Adrenal gland (tissue), 9 donors: ENCODE measurements at regions not wholly inside any gene's neighbourhood (a gene's known extent, or its start where the extent isn't known, plus 50 kb on each side); places are given as distances from the start of the nearest gene placed in this dataset.

Source experiments
- DNase-seq, 7 donors: peaks; one replicate each; pipeline ENCODE4 v3.0.0-alpha.2; 2019 to 2020
- H3K27ac ChIP-seq, 5 donors: fragments of 200-600 bp; sonication (generic) in 4 of 5; 1 replicate in 3 of 5; 2 replicates in 2 of 5; pipeline versions ENCODE4 v1.5.1 to v1.8.0; 2016 to 2020; ENCODE audit warnings: mild to moderate bottlenecking in 1 of 5
- H3K27me3 ChIP-seq: fragments of 200-600 bp; 2 replicates; pipeline ENCODE4 v1.8.0; 2021
- H3K36me3 ChIP-seq, 2 donors: fragments of 200-600 bp; replicated peaks in 1 of 2; 1 replicate in 1 of 2; 2 replicates in 1 of 2; pipeline versions ENCODE4 v1.5.1 to v1.8.0; 2018 to 2022
- H3K4me1 ChIP-seq, 2 donors: fragments of 200-600 bp; replicated peaks in 1 of 2; 1 replicate in 1 of 2; 2 replicates in 1 of 2; pipeline versions ENCODE4 v1.5.1 to v1.8.0; 2018 to 2021
- H3K4me3 ChIP-seq, 4 donors: fragments of 200-600 bp; sonication (generic) in 3 of 4; one replicate each; pipeline ENCODE4 v1.5.1; 2016 to 2018
- H3K9me3 ChIP-seq, 3 donors: fragments of 200-600 bp; sonication (generic) in 1 of 3; replicated peaks in 1 of 3; 1 replicate in 2 of 3; 2 replicates in 1 of 3; pipeline versions ENCODE4 v1.5.1 to v1.8.0; 2016 to 2021
- CTCF ChIP-seq, 6 experiments: fragments of 450-650 bp in 4 of 6; fragments of 200-600 bp in 2 of 6; sonication (generic) in 1 of 6; IDR thresholded peaks; 1 replicate in 5 of 6; 2 replicates in 1 of 6; pipeline versions ENCODE4 v1.5.1 to v1.8.0; 2016 to 2021; ENCODE audit warnings: antibody characterized with exemption in 6 of 6, mild to moderate bottlenecking in 2 of 6, moderate library complexity in 1 of 6
- POLR2A ChIP-seq, 2 donors: fragments of 450-650 bp; IDR thresholded peaks; one replicate each; pipeline ENCODE4 v1.6.1; 2017; ENCODE audit warnings: antibody characterized with exemption in 2 of 2, mild to moderate bottlenecking in 2 of 2, moderate library complexity in 1 of 2
- WGBS, 4 donors: extraction: QIAGEN DNeasy Blood & Tissue Kit in 2 of 4; methylation state at CpG; one replicate each; pipeline versions ENCODE4 v1.1.5 to v1.1.7; 2013 to 2017; 5-methylcytosine and 5-hydroxymethylcytosine counted together
- intact Hi-C, 2 donors: fragments of 100-400 bp; cut with DNase I; formaldehyde crosslinking; loops; one replicate each; pipeline versions ENCODE4 v1.14.1 to v1.15.0; 2022 to 2023
- donor health status: healthy with polysubstance abuse.
- donor health status: Bipolar disorder and iron deficiency.
- donor health status: DM: yes; HTN: yes; CAD: no.
- donor health status: DM: no; HTN: no; CAD: no.
- donor health status: DM: no; HTN: no; CAD: no.

GRCh38 chr17:73826872-73827228 lies 182.6 kb upstream of the SDK2 start:
- Histone ChIP-seq H3K36me3 (no peaks in the 10 kb centered on the region), H3K9me3 (no peaks in the 10 kb centered on the region), H3K4me1 (no peaks in the 10 kb centered on the region), H3K27ac (no peak overlapping the region), H3K4me3 (no peak overlapping the region), H3K27me3 (no peaks in the 10 kb centered on the region)
- intact Hi-C loops, result no loop called here
- no peak for TF ChIP-seq CTCF (IDR thresholded peaks at IDR 0.05)
- TF ChIP-seq POLR2A (IDR thresholded peaks at IDR 0.05), result no peak
- 64 to 94% (median 88%) methylated on average over 2 of the region's 2 CpGs for WGBS, 4 donors
- no peak for DNase-seq

GRCh38 chr17:73827627-73828291 lies 183.5 kb upstream of the SDK2 start:
- WGBS, 4 donors, result 63 to 75% (median 66%) methylated on average over 18 to 19 of the region's 19 CpGs
- peak in 1 of 7 donors; percentile 1 for DNase-seq
- H3K36me3 ChIP-seq, result no peaks in the 10 kb centered on the region
- H3K27me3 ChIP-seq, result no peaks in the 10 kb centered on the region
- H3K4me3 ChIP-seq, result no peak overlapping the region
- H3K27ac ChIP-seq, result no peak overlapping the region
- no peak for TF ChIP-seq CTCF (IDR thresholded peaks at IDR 0.05)
- TF ChIP-seq POLR2A (IDR thresholded peaks at IDR 0.05), result no peak
- H3K4me1 ChIP-seq, result no peaks in the 10 kb centered on the region
- no peaks in the 10 kb centered on the region for H3K9me3 ChIP-seq
- intact Hi-C loops, result no loop called here

GRCh38 chr17:73829676-73830280 lies 185.5 kb upstream of the SDK2 start:
- no peak for DNase-seq
- Histone ChIP-seq H3K27me3 (no peaks in the 10 kb centered on the region), H3K9me3 (no peaks in the 10 kb centered on the region), H3K4me3 (no peak overlapping the region), H3K27ac (no peak overlapping the region), H3K4me1 (no peaks in the 10 kb centered on the region), H3K36me3 (no peaks in the 10 kb centered on the region)
- WGBS, 4 donors, result 87 to 92% (median 92%) methylated on average over 12 to 13 of the region's 13 CpGs
- TF ChIP-seq CTCF (IDR thresholded peaks at IDR 0.05) (no peak), POLR2A (IDR thresholded peaks at IDR 0.05) (no peak)
- intact Hi-C loops, result no loop called here

- Histone ChIP-seq H3K9me3 (no peaks in the 10 kb centered on the region), H3K27me3 (no peaks in the 10 kb centered on the region), H3K4me3 (no peak overlapping the region), H3K27ac (no peak overlapping the region), H3K36me3 (no peaks in the 10 kb centered on the region), H3K4me1 (no peaks in the 10 kb centered on the region)
- DNase-seq, result no peak
- TF ChIP-seq CTCF (IDR thresholded peaks at IDR 0.05) (no peak), POLR2A (IDR thresholded peaks at IDR 0.05) (no peak)
- WGBS, 4 donors, result 83 to 89% (median 85%) methylated on average over 6 of the region's 6 CpGs
- intact Hi-C loops, result no loop called here
These were observed 187.5 kb upstream of the SDK2 start for GRCh38 chr17:73831699-73832098.
